ENCODE measurements at regions not wholly inside any gene's neighbourhood (a gene's known extent, or its start where the extent isn't known, plus 50 kb on each side); places are given as distances from the start of the nearest gene placed in this dataset.

- POLR2A ChIA-PET = no interaction called here
- H3K27ac ChIP-seq (ENCODE audit: extremely low read depth, low read depth, low read length) = no peak overlapping the region
- TF ChIP-seq KLF1 (tag by site-specific recombination; IDR thresholded peaks at IDR 0.05) (peak; percentile 49; the same call in 1 of the 2 replicates), ZNF768 (tag by site-specific recombination; IDR thresholded peaks at IDR 0.05) (no peak)
- H3K36me3 ChIP-seq (ENCODE audit: control insufficient read depth in 2 of 2, insufficient read depth in 1 of 2, low read length in 2 of 2) = peaks cover 0 to 18% of the 10 kb centered on the region in 2 experiments; a peak in 1 of 3 replicates
- H3K4me1 ChIP-seq (ENCODE audit: control insufficient read depth, insufficient read depth, low read length) = no peaks in the 10 kb centered on the region
- H3K4me3 ChIP-seq (ENCODE audit: low read depth, low read length) = no peak overlapping the region
- CTCF ChIA-PET = no interaction called here
- H3K9me3 ChIP-seq (ENCODE audit: control insufficient read depth, insufficient read depth, low read depth, low read length) = no peaks in the 10 kb centered on the region
Measured at GRCh38 chr20:3323398-3323797, 84.1 kb downstream of the DNAAF9 start.

DNA sequence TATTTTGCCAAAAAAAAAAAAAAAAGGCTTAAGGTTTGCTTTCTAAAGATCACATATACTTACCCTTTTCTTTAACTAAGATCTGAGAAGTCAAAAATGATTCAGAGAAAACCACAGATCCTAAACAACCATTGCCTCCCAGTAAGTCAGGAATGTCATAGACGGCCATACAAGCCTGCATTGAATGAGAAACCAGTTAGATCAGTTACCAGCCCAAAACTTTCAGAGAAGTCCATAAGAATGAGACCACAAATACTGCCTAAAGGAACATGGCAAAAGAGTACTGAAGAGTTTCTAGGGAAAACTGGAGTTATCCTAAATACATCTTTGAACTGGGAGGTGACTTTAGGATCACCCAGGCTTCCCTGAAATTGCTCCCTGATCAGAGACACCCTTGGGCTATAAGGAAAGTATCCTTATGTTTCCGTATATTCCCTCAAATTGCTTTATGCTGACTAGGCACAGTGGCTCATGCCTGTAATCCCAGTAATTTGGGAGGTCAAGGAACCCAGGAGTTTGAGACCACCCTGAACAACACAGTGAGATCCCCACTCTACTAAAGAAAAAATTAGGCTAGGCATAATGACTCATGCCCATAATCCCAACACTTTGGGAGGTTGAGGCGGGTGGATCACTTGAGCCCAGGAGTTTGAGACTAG lies 79.4 kb upstream of the SLC4A11 start:
- Histone ChIP-seq H3K4me1 (ENCODE audit: control insufficient read depth, insufficient read depth, low read length) (no peaks in the 10 kb centered on the region), H3K27ac (ENCODE audit: extremely low read depth, low read depth, low read length) (no peak overlapping the region), H3K9me3 (ENCODE audit: control insufficient read depth, insufficient read depth, low read depth, low read length) (no peaks in the 10 kb centered on the region), H3K36me3 (ENCODE audit: control insufficient read depth in 2 of 2, insufficient read depth in 1 of 2, low read length in 2 of 2) (peaks cover 4 to 16% of the 10 kb centered on the region in 2 experiments; a peak in 2 of 3 replicates), H3K4me3 (ENCODE audit: low read depth, low read length) (no peak overlapping the region)
- ChIA-PET CTCF (no interaction called here), POLR2A (no interaction called here)
- TF ChIP-seq ZNF670 (tag by site-specific recombination; IDR thresholded peaks at IDR 0.05; ENCODE audit: low read depth) = no peak
- TF ChIP-seq ZNF175 (tag by site-specific recombination; IDR thresholded peaks at IDR 0.05) = no peak
- no peak for TF ChIP-seq ZFP3 (tag by site-specific recombination; IDR thresholded peaks at IDR 0.05; ENCODE audit: low read depth)
- no peak for TF ChIP-seq ZNF433 (tag by site-specific recombination; IDR thresholded peaks at IDR 0.05; ENCODE audit: low read depth)
- TF ChIP-seq ZNF221 (tag by site-specific recombination; IDR thresholded peaks at IDR 0.05; ENCODE audit: borderline replicate concordance) = no peak
- TF ChIP-seq, protein P1, sequence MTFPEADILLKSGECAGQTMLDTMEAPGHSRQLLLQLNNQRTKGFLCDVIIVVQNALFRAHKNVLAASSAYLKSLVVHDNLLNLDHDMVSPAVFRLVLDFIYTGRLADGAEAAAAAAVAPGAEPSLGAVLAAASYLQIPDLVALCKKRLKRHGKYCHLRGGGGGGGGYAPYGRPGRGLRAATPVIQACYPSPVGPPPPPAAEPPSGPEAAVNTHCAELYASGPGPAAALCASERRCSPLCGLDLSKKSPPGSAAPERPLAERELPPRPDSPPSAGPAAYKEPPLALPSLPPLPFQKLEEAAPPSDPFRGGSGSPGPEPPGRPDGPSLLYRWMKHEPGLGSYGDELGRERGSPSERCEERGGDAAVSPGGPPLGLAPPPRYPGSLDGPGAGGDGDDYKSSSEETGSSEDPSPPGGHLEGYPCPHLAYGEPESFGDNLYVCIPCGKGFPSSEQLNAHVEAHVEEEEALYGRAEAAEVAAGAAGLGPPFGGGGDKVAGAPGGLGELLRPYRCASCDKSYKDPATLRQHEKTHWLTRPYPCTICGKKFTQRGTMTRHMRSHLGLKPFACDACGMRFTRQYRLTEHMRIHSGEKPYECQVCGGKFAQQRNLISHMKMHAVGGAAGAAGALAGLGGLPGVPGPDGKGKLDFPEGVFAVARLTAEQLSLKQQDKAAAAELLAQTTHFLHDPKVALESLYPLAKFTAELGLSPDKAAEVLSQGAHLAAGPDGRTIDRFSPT (tag by site-specific recombination; IDR thresholded peaks at IDR 0.05) = no peak
- no peak for TF ChIP-seq ZNF629 (tag by site-specific recombination; IDR thresholded peaks at IDR 0.05)
- TF ChIP-seq, protein P2, sequence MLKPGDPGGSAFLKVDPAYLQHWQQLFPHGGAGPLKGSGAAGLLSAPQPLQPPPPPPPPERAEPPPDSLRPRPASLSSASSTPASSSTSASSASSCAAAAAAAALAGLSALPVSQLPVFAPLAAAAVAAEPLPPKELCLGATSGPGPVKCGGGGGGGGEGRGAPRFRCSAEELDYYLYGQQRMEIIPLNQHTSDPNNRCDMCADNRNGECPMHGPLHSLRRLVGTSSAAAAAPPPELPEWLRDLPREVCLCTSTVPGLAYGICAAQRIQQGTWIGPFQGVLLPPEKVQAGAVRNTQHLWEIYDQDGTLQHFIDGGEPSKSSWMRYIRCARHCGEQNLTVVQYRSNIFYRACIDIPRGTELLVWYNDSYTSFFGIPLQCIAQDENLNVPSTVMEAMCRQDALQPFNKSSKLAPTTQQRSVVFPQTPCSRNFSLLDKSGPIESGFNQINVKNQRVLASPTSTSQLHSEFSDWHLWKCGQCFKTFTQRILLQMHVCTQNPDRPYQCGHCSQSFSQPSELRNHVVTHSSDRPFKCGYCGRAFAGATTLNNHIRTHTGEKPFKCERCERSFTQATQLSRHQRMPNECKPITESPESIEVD (tag by site-specific recombination; IDR thresholded peaks at IDR 0.05) = no peak
- no peak for TF ChIP-seq ZNF112 (tag by site-specific recombination; IDR thresholded peaks at IDR 0.05)
- no peak for TF ChIP-seq HOXD13 (CRISPR knock-in tag; IDR thresholded peaks at IDR 0.05; ENCODE audit: borderline replicate concordance)
- TF ChIP-seq ZNF48 (tag by site-specific recombination; IDR thresholded peaks at IDR 0.05) = no peak
- TF ChIP-seq ZNF530 (tag by site-specific recombination; IDR thresholded peaks at IDR 0.05; ENCODE audit: low read depth) = no peak
- no peak for TF ChIP-seq ZNF148 (tag by site-specific recombination; IDR thresholded peaks at IDR 0.05; ENCODE audit: borderline replicate concordance)
- TF ChIP-seq ZNF639 (tag by site-specific recombination; IDR thresholded peaks at IDR 0.05) = no peak
- no peak for TF ChIP-seq ZNF645 (tag by site-specific recombination; IDR thresholded peaks at IDR 0.05)
- TF ChIP-seq, protein P3, sequence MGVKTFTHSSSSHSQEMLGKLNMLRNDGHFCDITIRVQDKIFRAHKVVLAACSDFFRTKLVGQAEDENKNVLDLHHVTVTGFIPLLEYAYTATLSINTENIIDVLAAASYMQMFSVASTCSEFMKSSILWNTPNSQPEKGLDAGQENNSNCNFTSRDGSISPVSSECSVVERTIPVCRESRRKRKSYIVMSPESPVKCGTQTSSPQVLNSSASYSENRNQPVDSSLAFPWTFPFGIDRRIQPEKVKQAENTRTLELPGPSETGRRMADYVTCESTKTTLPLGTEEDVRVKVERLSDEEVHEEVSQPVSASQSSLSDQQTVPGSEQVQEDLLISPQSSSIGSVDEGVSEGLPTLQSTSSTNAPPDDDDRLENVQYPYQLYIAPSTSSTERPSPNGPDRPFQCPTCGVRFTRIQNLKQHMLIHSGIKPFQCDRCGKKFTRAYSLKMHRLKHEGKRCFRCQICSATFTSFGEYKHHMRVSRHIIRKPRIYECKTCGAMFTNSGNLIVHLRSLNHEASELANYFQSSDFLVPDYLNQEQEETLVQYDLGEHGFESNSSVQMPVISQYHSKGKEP (tag by site-specific recombination; IDR thresholded peaks at IDR 0.05) = no peak
- no peak for TF ChIP-seq ZNF274 (IDR thresholded peaks at IDR 0.05; ENCODE audit: low read length)
- TF ChIP-seq ZNF274 (tag by site-specific recombination; IDR thresholded peaks at IDR 0.05; ENCODE audit: borderline replicate concordance) = no peak
- TF ChIP-seq ZBTB17 (tag by site-specific recombination; IDR thresholded peaks at IDR 0.05) = no peak
